ENCODE measurements at regions not wholly inside any gene's neighbourhood (a gene's known extent, or its start where the extent isn't known, plus 50 kb on each side); places are given as distances from the start of the nearest gene placed in this dataset.

GRCh38 chr20:54714817-54715216 is 239.4 kb downstream of the DOK5 start:
- no peak for TF ChIP-seq CTCF (IDR thresholded peaks at IDR 0.05)
- TF ChIP-seq POLR2A (IDR thresholded peaks at IDR 0.05) = no peak
